Lung (tissue), 11 donors: ENCODE measurements at regions not wholly inside any gene's neighbourhood (a gene's known extent, or its start where the extent isn't known, plus 50 kb on each side); places are given as distances from the start of the nearest gene placed in this dataset.
A peak's percentile ranks its signal among the peaks of the same experiment; 100 is the strongest.

ENCODE experiments used
- ATAC-seq: fragments of 200-7000 bp; cut with Tn5 transposase; one replicate; pipeline ENCODE4 v1.9.1; 2020; ENCODE audit warnings: moderate number of reproducible peaks; ENCODE audit not compliant: insufficient read depth, low FRiP score
- DNase-seq, 3 donors: peaks; one replicate each; pipeline ENCODE4 v3.0.0-alpha.2; 2013 to 2017
- H3K27ac ChIP-seq, 2 donors: one replicate each; pipeline ENCODE4 v1.5.1; 2013; ENCODE audit warnings: mild to moderate bottlenecking in 2 of 2, moderate library complexity in 2 of 2, control low read depth in 1 of 2, inconsistent platforms in 1 of 2, low read depth in 1 of 2, low read length in 1 of 2
- H3K27me3 ChIP-seq, 3 donors: one replicate each; pipeline ENCODE4 v1.5.1; 2013; ENCODE audit warnings: low read length in 2 of 3; ENCODE audit not compliant: control insufficient read depth in 3 of 3, insufficient read depth in 3 of 3
- H3K36me3 ChIP-seq, 4 donors: one replicate each; pipeline ENCODE4 v1.5.1; 2013; ENCODE audit warnings: low read length in 4 of 4, mild to moderate bottlenecking in 1 of 4, moderate library complexity in 1 of 4; ENCODE audit not compliant: control insufficient read depth in 4 of 4, insufficient read depth in 4 of 4
- H3K4me1 ChIP-seq, 5 donors: one replicate each; pipeline ENCODE4 v1.5.1; 2013; ENCODE audit warnings: low read length in 5 of 5, mild to moderate bottlenecking in 2 of 5, moderate library complexity in 1 of 5; ENCODE audit not compliant: control insufficient read depth in 5 of 5, insufficient read depth in 5 of 5
- H3K4me3 ChIP-seq: one replicate; pipeline ENCODE4 v1.5.1; 2013; ENCODE audit warnings: mild to moderate bottlenecking, control low read depth, moderate library complexity
- H3K9ac ChIP-seq, 2 donors: one replicate each; pipeline ENCODE4 v1.5.1; 2013; ENCODE audit warnings: low read length in 2 of 2, control low read depth in 1 of 2; ENCODE audit not compliant: insufficient read depth in 1 of 2
- H3K9me3 ChIP-seq, 4 donors: one replicate each; pipeline ENCODE4 v1.5.1; 2013; ENCODE audit warnings: low read length in 3 of 4, mild to moderate bottlenecking in 1 of 4, moderate library complexity in 1 of 4; ENCODE audit not compliant: control insufficient read depth in 4 of 4, insufficient read depth in 3 of 4
- WGBS, 2 donors: extraction: QIAGEN DNeasy Blood & Tissue Kit; methylation state at CpG; one replicate each; pipeline ENCODE4 v1.1.7; 2013; 5-methylcytosine and 5-hydroxymethylcytosine counted together
- TF ChIP-seq, protein P1 (sequence below): IDR thresholded peaks from 2 replicates; pipeline ENCODE4 v1.5.1; 2012; ENCODE audit warnings: mild to moderate bottlenecking; ENCODE audit errors: control extremely low read depth, extremely low read depth
- donor health status: control.
- donor health status: control.
- donor health status: Bipolar disorder and iron deficiency.
- donor health status: healthy.
- donor health status: DM: yes; HTN: yes; CAD: no.

DNA sequence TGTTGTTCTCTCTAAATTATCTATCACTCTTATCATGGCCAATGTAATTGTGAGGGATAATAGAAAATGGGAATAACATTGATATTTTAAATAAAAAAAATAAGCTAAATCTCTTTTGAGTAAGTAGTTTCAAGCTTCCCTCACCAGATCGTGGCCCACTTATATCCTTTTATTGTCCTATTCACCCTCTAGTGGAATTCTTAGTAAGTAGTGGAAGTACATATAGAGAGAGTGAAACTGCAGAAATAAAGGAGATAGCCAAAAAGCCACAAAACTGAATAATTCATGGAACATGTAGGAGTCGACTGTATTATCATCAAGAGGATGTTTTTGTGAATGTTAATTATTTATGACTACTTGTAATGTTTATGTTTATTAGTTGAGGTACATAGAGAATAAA, 66.1 kb upstream of the DTNA start:
- no peak overlapping the region for H3K9ac ChIP-seq
- no peak for ATAC-seq
- TF ChIP-seq, protein P1, sequence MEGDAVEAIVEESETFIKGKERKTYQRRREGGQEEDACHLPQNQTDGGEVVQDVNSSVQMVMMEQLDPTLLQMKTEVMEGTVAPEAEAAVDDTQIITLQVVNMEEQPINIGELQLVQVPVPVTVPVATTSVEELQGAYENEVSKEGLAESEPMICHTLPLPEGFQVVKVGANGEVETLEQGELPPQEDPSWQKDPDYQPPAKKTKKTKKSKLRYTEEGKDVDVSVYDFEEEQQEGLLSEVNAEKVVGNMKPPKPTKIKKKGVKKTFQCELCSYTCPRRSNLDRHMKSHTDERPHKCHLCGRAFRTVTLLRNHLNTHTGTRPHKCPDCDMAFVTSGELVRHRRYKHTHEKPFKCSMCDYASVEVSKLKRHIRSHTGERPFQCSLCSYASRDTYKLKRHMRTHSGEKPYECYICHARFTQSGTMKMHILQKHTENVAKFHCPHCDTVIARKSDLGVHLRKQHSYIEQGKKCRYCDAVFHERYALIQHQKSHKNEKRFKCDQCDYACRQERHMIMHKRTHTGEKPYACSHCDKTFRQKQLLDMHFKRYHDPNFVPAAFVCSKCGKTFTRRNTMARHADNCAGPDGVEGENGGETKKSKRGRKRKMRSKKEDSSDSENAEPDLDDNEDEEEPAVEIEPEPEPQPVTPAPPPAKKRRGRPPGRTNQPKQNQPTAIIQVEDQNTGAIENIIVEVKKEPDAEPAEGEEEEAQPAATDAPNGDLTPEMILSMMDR: no peak
- no peaks in the 10 kb centered on the region for H3K9me3 ChIP-seq
- DNase-seq: peak in 2 of 3 donors; percentile 69
- 38 to 66% methylated on average over 2 of the region's 2 CpGs for WGBS, 2 donors
- H3K4me3 ChIP-seq: no peak overlapping the region
- H3K36me3 ChIP-seq: no peaks in the 10 kb centered on the region
- no peaks in the 10 kb centered on the region for H3K27me3 ChIP-seq
- H3K27ac ChIP-seq: no peak overlapping the region
- peaks cover 0 to 12% (median 0%) of the 10 kb centered on the region in 5 donors for H3K4me1 ChIP-seq

DNA sequence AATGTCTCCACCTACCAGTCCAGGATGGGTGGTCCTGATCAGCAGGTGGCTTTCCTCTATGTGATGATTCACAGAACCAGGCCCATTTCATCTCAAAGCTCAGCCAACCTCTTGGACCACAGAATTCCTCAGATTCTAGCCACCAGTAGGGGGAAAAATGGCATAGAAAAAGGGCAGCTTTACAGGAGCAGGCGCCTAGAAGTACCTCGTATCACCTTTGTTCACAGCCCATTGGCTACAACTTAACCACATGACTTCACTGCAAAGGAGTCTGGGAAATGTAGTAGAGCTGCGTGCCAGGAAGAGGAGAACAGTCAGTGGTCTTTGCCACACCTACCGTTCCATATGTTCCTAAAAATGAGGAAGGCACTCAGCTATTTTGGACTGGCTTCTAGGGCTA, 62.8 kb upstream of the DTNA start:
- H3K27ac ChIP-seq: no peak overlapping the region
- no peak for DNase-seq
- H3K36me3 ChIP-seq: no peaks in the 10 kb centered on the region
- H3K9ac ChIP-seq: no peak overlapping the region
- no peaks in the 10 kb centered on the region for H3K27me3 ChIP-seq
- TF ChIP-seq, protein P1: no peak
- 69 to 81% methylated on average over 4 of the region's 4 CpGs for WGBS, 2 donors
- no peak overlapping the region for H3K4me3 ChIP-seq
- H3K4me1 ChIP-seq: peaks cover 0 to 19% (median 0%) of the 10 kb centered on the region in 5 donors
- H3K9me3 ChIP-seq: no peaks in the 10 kb centered on the region
- ATAC-seq: no peak

DNA sequence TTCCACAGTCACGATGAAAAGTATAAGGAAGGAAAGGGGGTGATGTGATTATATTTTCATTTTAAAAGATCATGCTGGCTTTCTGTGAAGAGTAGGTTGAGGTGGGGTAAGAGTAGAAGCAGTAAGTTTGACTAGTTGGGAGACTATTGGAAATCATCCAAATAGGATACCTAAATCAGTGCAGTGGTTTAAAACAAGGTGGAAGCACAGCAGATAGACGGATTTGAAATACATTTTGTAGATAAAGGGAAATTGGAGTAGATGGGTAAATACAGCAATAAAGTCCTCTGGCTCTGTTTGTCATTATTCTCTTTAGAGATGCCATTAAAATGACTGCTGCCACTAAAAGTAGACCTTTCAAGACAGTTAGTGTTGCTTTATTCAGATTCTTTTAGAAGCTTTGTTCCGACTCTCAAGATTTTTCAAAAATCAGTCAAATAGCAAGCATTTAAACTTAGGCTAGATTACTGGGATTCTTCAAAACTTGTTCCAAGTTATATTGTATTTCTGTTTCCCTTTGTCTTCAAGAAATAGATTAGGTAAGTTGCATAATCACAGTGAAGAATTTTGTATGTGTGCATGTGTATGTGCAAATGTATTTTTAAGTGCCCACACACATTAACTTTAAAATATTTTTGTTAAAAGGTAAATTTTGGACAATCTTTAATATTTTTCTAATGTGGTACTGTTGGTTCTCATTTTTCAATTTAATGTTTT, 61.7 kb upstream of the DTNA start:
- Histone ChIP-seq H3K9me3 (no peaks in the 10 kb centered on the region), H3K9ac (no peak overlapping the region), H3K4me1 (peaks cover 0 to 19% (median 0%) of the 10 kb centered on the region in 5 donors), H3K36me3 (no peaks in the 10 kb centered on the region), H3K4me3 (no peak overlapping the region), H3K27ac (peak overlapping the region in 1 of 2 donors; percentile 33), H3K27me3 (no peaks in the 10 kb centered on the region)
- no peak for DNase-seq
- ATAC-seq: no peak
- TF ChIP-seq, protein P1: no peak
- WGBS, 2 donors: 74 to 86% methylated on average over 3 of the region's 3 CpGs

DNA sequence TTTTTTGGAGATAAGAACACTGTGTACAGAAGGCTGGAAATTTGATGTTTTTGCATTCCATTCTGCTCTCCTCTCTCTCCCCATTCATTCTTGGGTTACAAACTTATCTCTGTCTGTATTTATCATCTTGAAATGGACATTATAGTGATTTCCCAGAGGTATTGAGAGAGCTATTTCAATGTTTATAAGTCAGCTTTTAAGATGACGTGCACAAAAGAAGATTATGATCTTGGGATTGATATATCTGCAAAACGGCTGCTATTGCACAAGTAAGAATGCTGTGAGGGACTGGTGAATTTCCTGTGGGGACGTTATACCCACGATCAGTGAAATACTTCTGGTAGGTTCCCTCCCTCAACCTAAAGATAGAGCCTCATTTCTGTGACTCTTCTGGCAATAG, 61.0 kb upstream of the DTNA start:
- H3K27ac ChIP-seq: no peak overlapping the region
- TF ChIP-seq, protein P1: no peak
- H3K9ac ChIP-seq: no peak overlapping the region
- no peak for DNase-seq
- peaks cover 0 to 19% (median 0%) of the 10 kb centered on the region in 5 donors for H3K4me1 ChIP-seq
- no peak for ATAC-seq
- no peak overlapping the region for H3K4me3 ChIP-seq
- H3K9me3 ChIP-seq: no peaks in the 10 kb centered on the region
- no peaks in the 10 kb centered on the region for H3K27me3 ChIP-seq
- 3 to 10% methylated on average over 4 of the region's 4 CpGs for WGBS, 2 donors
- no peaks in the 10 kb centered on the region for H3K36me3 ChIP-seq
